NCI-H128 (cell line): ENCODE measurements at regions not wholly inside any gene's neighbourhood (a gene's known extent, or its start where the extent isn't known, plus 50 kb on each side); places are given as distances from the start of the nearest gene placed in this dataset.

Source experiments
- DNase-seq: peaks from one replicate; lab custom pipeline; 2025; ENCODE audit not compliant: unreplicated experiment; lab: John Stamatoyannopoulos, UW

GRCh38 chr3:144200004-144200403 lies 228.4 kb downstream of the DIPK2A start:
- DNase-seq = no peak

GRCh38 chr3:144200466-144200865 lies 228.8 kb downstream of the DIPK2A start:
- DNase-seq = no peak

- DNase-seq = peak; percentile 59
Measured at GRCh38 chr3:144221761-144222160, 250.1 kb downstream of the DIPK2A start.

GRCh38 chr3:144229330-144229729 lies 257.7 kb downstream of the DIPK2A start:
- DNase-seq = no peak

GRCh38 chr3:144229953-144230352 lies 258.3 kb downstream of the DIPK2A start:
- no peak for DNase-seq

- no peak for DNase-seq
Measured at GRCh38 chr3:144235489-144235888, 263.9 kb downstream of the DIPK2A start.

GRCh38 chr3:144237351-144237750 lies 265.7 kb downstream of the DIPK2A start:
- DNase-seq = no peak

- DNase-seq = no peak
Measured at GRCh38 chr3:144241404-144241803, 269.8 kb downstream of the DIPK2A start.

- no peak for DNase-seq
Measured at GRCh38 chr3:144242747-144243146, 271.1 kb downstream of the DIPK2A start.

- DNase-seq = no peak
Measured at GRCh38 chr3:144244662-144245061, 273.0 kb downstream of the DIPK2A start.

GRCh38 chr3:144252896-144253295 lies 281.3 kb downstream of the DIPK2A start:
- no peak for DNase-seq

GRCh38 chr3:144257381-144257780 lies 285.8 kb downstream of the DIPK2A start:
- DNase-seq = no peak

GRCh38 chr3:144259267-144259666 lies 287.6 kb downstream of the DIPK2A start:
- no peak for DNase-seq

GRCh38 chr3:144263706-144264105 lies 292.1 kb downstream of the DIPK2A start:
- no peak for DNase-seq

GRCh38 chr3:144264350-144264749 lies 292.7 kb downstream of the DIPK2A start:
- DNase-seq = no peak

GRCh38 chr3:144264794-144265193 lies 293.2 kb downstream of the DIPK2A start:
- no peak for DNase-seq

GRCh38 chr3:144265542-144266100 lies 294.0 kb downstream of the DIPK2A start:
- no peak for DNase-seq

- DNase-seq = no peak
Measured at GRCh38 chr3:144270100-144270499, 298.5 kb downstream of the DIPK2A start.

GRCh38 chr3:144272680-144273079 lies 301.1 kb downstream of the DIPK2A start:
- peak; percentile 35 for DNase-seq

GRCh38 chr3:144273601-144274000 lies 302.0 kb downstream of the DIPK2A start:
- DNase-seq = no peak

- no peak for DNase-seq
Measured at GRCh38 chr3:144275005-144275404, 303.4 kb downstream of the DIPK2A start.

- no peak for DNase-seq
Measured at GRCh38 chr3:144282313-144282712, 310.7 kb downstream of the DIPK2A start.

GRCh38 chr3:144286235-144286910 lies 314.8 kb downstream of the DIPK2A start:
- DNase-seq = no peak
